H9 (cell line): ENCODE measurements at regions not wholly inside any gene's neighbourhood (a gene's known extent, or its start where the extent isn't known, plus 50 kb on each side); places are given as distances from the start of the nearest gene placed in this dataset.

ENCODE experiments used
- DNase-seq: peaks from one replicate; pipeline ENCODE4 v3.0.0-alpha.2; 2017
- H2AFZ ChIP-seq: one replicate; pipeline ENCODE4 v1.6.1; 2013; ENCODE audit warnings: mild to moderate bottlenecking, low read length, control low read depth, moderate library complexity
- H2AK5ac ChIP-seq: 2 replicates; pipeline ENCODE4 v1.6.1; 2013; ENCODE audit warnings: low read length, control low read depth, mixed read lengths; ENCODE audit not compliant: insufficient read length
- H2BK120ac ChIP-seq: one replicate; pipeline ENCODE4 v1.6.1; 2013; ENCODE audit warnings: low read depth, mild to moderate bottlenecking, low read length, control low read depth, inconsistent platforms; ENCODE audit not compliant: poor library complexity, severe bottlenecking
- H2BK12ac ChIP-seq: 2 replicates; pipeline ENCODE4 v1.6.1; 2013; ENCODE audit warnings: low read length, control low read depth, mixed read lengths, low read depth; ENCODE audit not compliant: insufficient read length
- H2BK15ac ChIP-seq: 2 replicates; pipeline ENCODE4 v1.6.1; 2013; ENCODE audit warnings: low read depth, low read length, control low read depth
- H2BK20ac ChIP-seq: one replicate; pipeline ENCODE4 v1.6.1; 2013; ENCODE audit warnings: low read depth, mild to moderate bottlenecking, low read length, control low read depth, inconsistent platforms; ENCODE audit not compliant: poor library complexity, severe bottlenecking
- H2BK5ac ChIP-seq: 2 replicates; pipeline ENCODE4 v1.6.1; 2013; ENCODE audit warnings: low read length, control low read depth, mixed read lengths; ENCODE audit not compliant: insufficient read length
- H3K14ac ChIP-seq: 2 replicates; pipeline ENCODE4 v1.6.1; 2013; ENCODE audit warnings: low read length, control low read depth; ENCODE audit not compliant: insufficient read depth
- H3K18ac ChIP-seq: 2 replicates; pipeline ENCODE4 v1.6.1; 2013; ENCODE audit warnings: low read depth, mild to moderate bottlenecking, mixed read lengths, low read length, control low read depth; ENCODE audit not compliant: insufficient read length
- H3K23ac ChIP-seq: 2 replicates; pipeline ENCODE4 v1.6.1; 2013; ENCODE audit warnings: low read length, control low read depth, mixed read lengths, low read depth; ENCODE audit not compliant: insufficient read length
- H3K23me2 ChIP-seq: 2 replicates; pipeline ENCODE4 v1.6.1; 2013; ENCODE audit warnings: low read depth, mild to moderate bottlenecking, mixed read lengths, low read length, control low read depth; ENCODE audit not compliant: insufficient read length, poor library complexity, severe bottlenecking
- H3K27ac ChIP-seq: 2 replicates; pipeline ENCODE4 v1.5.1; 2013; ENCODE audit warnings: low read length, control low read depth, mixed read lengths, low read depth; ENCODE audit not compliant: insufficient read length
- H3K27me3 ChIP-seq: 2 replicates; pipeline ENCODE4 v1.6.1; 2013; ENCODE audit warnings: low read length, control low read depth, inconsistent platforms; ENCODE audit not compliant: insufficient read depth
- H3K4ac ChIP-seq: 2 replicates; pipeline ENCODE4 v1.6.1; 2013; ENCODE audit warnings: low read depth, mild to moderate bottlenecking, control low read depth, inconsistent platforms, low read length, moderate library complexity
- H3K4me1 ChIP-seq: 2 replicates; pipeline ENCODE4 v1.6.1; 2013; ENCODE audit warnings: low read length, control low read depth, inconsistent platforms; ENCODE audit not compliant: insufficient read depth
- H3K4me2 ChIP-seq: 2 replicates; pipeline ENCODE4 v1.6.1; 2013; ENCODE audit warnings: low read length, control low read depth, mixed read lengths; ENCODE audit not compliant: insufficient read length, insufficient read depth
- H3K56ac ChIP-seq: 2 replicates; pipeline ENCODE4 v1.6.1; 2013; ENCODE audit warnings: low read depth, mild to moderate bottlenecking, mixed read lengths, low read length, control low read depth; ENCODE audit not compliant: insufficient read length
- H3K79me1 ChIP-seq: 2 replicates; pipeline ENCODE4 v1.6.1; 2013; ENCODE audit warnings: low read depth, mild to moderate bottlenecking, moderate library complexity, low read length, control low read depth, inconsistent platforms; ENCODE audit not compliant: insufficient read depth, poor library complexity, severe bottlenecking
- H3K79me2 ChIP-seq: 2 replicates; pipeline ENCODE4 v1.6.1; 2013; ENCODE audit warnings: low read length, control low read depth, inconsistent platforms; ENCODE audit not compliant: insufficient read depth
- H3K9ac ChIP-seq: 2 replicates; pipeline ENCODE4 v1.6.1; 2013; ENCODE audit warnings: low read length, control low read depth, mixed read lengths; ENCODE audit not compliant: insufficient read length; ENCODE audit errors: extremely low read depth
- H3K9me3 ChIP-seq: one replicate; pipeline ENCODE4 v1.6.1; 2013; ENCODE audit warnings: low read depth, low read length, inconsistent platforms; ENCODE audit not compliant: control insufficient read depth
- H3T11ph ChIP-seq: one replicate; pipeline ENCODE4 v1.6.1; 2013; ENCODE audit warnings: mild to moderate bottlenecking, low read length, control low read depth, inconsistent platforms
- H4K20me1 ChIP-seq: one replicate; pipeline ENCODE4 v1.6.1; 2013; ENCODE audit not compliant: control insufficient read depth, insufficient read length, insufficient read depth
- H4K5ac ChIP-seq: 2 replicates; pipeline ENCODE4 v1.6.1; 2013; ENCODE audit warnings: low read depth, mild to moderate bottlenecking, mixed read lengths, low read length, control low read depth; ENCODE audit not compliant: insufficient read length
- H4K8ac ChIP-seq: replicated peaks from 2 replicates; pipeline ENCODE4 v1.6.1; 2013; ENCODE audit warnings: low read length, control low read depth, mixed read lengths, low read depth; ENCODE audit not compliant: insufficient read length
- H4K91ac ChIP-seq: 2 replicates; pipeline ENCODE4 v1.6.1; 2013; ENCODE audit warnings: low read depth, mild to moderate bottlenecking, moderate library complexity, mixed read lengths, low read length, control low read depth; ENCODE audit not compliant: insufficient read length
- H3K27ac Mint-ChIP-seq, 3 experiments: 2 replicates in 2 of 3; 3 replicates in 1 of 3; pipeline ENCODE4 v1.8.0; 2020 to 2021; ENCODE audit warnings: mixed read lengths in 3 of 3, mild to moderate bottlenecking in 1 of 3, moderate library complexity in 1 of 3
- H3K27me3 Mint-ChIP-seq: 2 replicates; pipeline ENCODE4 v1.8.0; 2021; ENCODE audit warnings: low read depth, mild to moderate bottlenecking, moderate library complexity, mixed read lengths
- H3K36me3 Mint-ChIP-seq, 3 experiments: 2 replicates in 2 of 3; 3 replicates in 1 of 3; pipeline ENCODE4 v1.8.0; 2020 to 2021; ENCODE audit warnings: low read depth in 3 of 3, mixed read lengths in 3 of 3; ENCODE audit not compliant: insufficient read depth in 1 of 3
- H3K4me1 Mint-ChIP-seq, 2 experiments: 2 replicates each; pipeline ENCODE4 v1.8.0; 2020; ENCODE audit warnings: mixed read lengths in 2 of 2
- H3K4me3 Mint-ChIP-seq, 2 experiments: 2 replicates in 1 of 2; 3 replicates in 1 of 2; pipeline ENCODE4 v1.8.0; 2020 to 2021; ENCODE audit warnings: mild to moderate bottlenecking in 2 of 2, mixed read lengths in 2 of 2, moderate library complexity in 1 of 2
- H3K9me3 Mint-ChIP-seq, 2 experiments: 2 replicates in 1 of 2; 3 replicates in 1 of 2; pipeline ENCODE4 v1.8.0; 2020; ENCODE audit warnings: mild to moderate bottlenecking in 2 of 2, mixed read lengths in 2 of 2, moderate library complexity in 1 of 2
- CTCF ChIP-seq: fragments of 200-600 bp; sonication (generic); conservative IDR thresholded peaks from 3 replicates; pipeline ENCODE4 v1.8.0; 2021; ENCODE audit warnings: antibody characterized with exemption, mild to moderate bottlenecking
- WGBS: extraction: QIAGEN DNeasy Blood & Tissue Kit; methylation state at CpG from one replicate; pipeline ENCODE4 v1.1.7; 2013; ENCODE audit warnings: missing lambda C conversion rate, low lambda C conversion rate, mixed read lengths; ENCODE audit not compliant: insufficient read length; ENCODE audit errors: extremely low coverage; 5-methylcytosine and 5-hydroxymethylcytosine counted together

- Histone ChIP-seq H3K18ac (no peak overlapping the region), H3K79me2 (no peaks in the 10 kb centered on the region), H4K8ac (no peak overlapping the region), H4K91ac (no peak overlapping the region), H3K4me1 (peaks cover 7% of the 10 kb centered on the region; the same call in 1 of the 2 replicates), H4K5ac (no peak overlapping the region), H3K23ac (no peak overlapping the region), H2BK12ac (no peak overlapping the region), H3K4me2 (no peak overlapping the region), H3K56ac (no peak overlapping the region), H3T11ph (no peak overlapping the region), H2BK15ac (no peak overlapping the region), H3K27me3 (no peaks in the 10 kb centered on the region), H3K27ac (no peak overlapping the region), H2BK120ac (no peak overlapping the region), H3K9me3 (no peaks in the 10 kb centered on the region), H3K23me2 (no peaks in the 10 kb centered on the region), H3K79me1 (no peaks in the 10 kb centered on the region), H3K4ac (no peak overlapping the region), H4K20me1 (no peaks in the 10 kb centered on the region), H2BK20ac (no peak overlapping the region), H3K14ac (no peak overlapping the region), H2AFZ (no peak overlapping the region), H2BK5ac (no peak overlapping the region), H3K9ac (no peak overlapping the region), H2AK5ac (no peak overlapping the region)
- H3K36me3 Mint-ChIP-seq, result no peaks in the 10 kb centered on the region
- WGBS, result no CpG with 5 or more reads among the region's 8 CpGs
- no peak overlapping the region for H3K27ac Mint-ChIP-seq
- H3K4me1 Mint-ChIP-seq, result peaks cover 14 to 17% of the 10 kb centered on the region in 2 experiments
- H3K27me3 Mint-ChIP-seq, result no peaks in the 10 kb centered on the region; the same call in 1 of the 2 replicates
- no peak overlapping the region for H3K4me3 Mint-ChIP-seq
- no peak for DNase-seq
- TF ChIP-seq CTCF, result no peak
- peaks cover 2 to 3% of the 10 kb centered on the region in 2 experiments; a peak in 4 of 5 replicates for H3K9me3 Mint-ChIP-seq
Measured at GRCh38 chr10:63795094-63795860, 274.1 kb downstream of the REEP3 start.
